IMR-90 (cell line): ENCODE measurements at regions not wholly inside any gene's neighbourhood (a gene's known extent, or its start where the extent isn't known, plus 50 kb on each side); places are given as distances from the start of the nearest gene placed in this dataset.

ENCODE experiments used
- BHLHE40 ChIP-seq: fragments of 150-350 bp; IDR thresholded peaks from 2 replicates; pipeline ENCODE4 v1.6.1; 2016; ENCODE audit warnings: mild to moderate bottlenecking, low read depth, low read length
- CEBPB ChIP-seq: IDR thresholded peaks from 2 replicates; pipeline ENCODE4 v1.6.1; 2012; ENCODE audit warnings: low read depth, low read length, improper control_type of control experiment
- CTCF ChIP-seq: conservative IDR thresholded peaks from 2 replicates; pipeline ENCODE4 v1.5.1; 2012; ENCODE audit warnings: mild to moderate bottlenecking, low read depth, low read length, improper control_type of control experiment
- ELK1 ChIP-seq: fragments of 150-350 bp; IDR thresholded peaks from 2 replicates; pipeline ENCODE4 v1.6.1; 2016; ENCODE audit warnings: low read depth, mild to moderate bottlenecking, low read length, moderate library complexity, borderline replicate concordance
- FOS ChIP-seq: fragments of 150-350 bp; IDR thresholded peaks from 2 replicates; pipeline ENCODE4 v1.6.1; 2016; ENCODE audit warnings: low read depth, low read length
- MAZ ChIP-seq: IDR thresholded peaks from 2 replicates; pipeline ENCODE4 v1.6.1; 2012; ENCODE audit warnings: low read depth, mild to moderate bottlenecking, low read length, improper control_type of control experiment, moderate library complexity, borderline replicate concordance
- NFE2L2 ChIP-seq: fragments of 150-350 bp; IDR thresholded peaks from 2 replicates; pipeline ENCODE4 v1.6.1; 2016; ENCODE audit warnings: low read depth, mild to moderate bottlenecking, low read length
- POLR2A ChIP-seq: IDR thresholded peaks from 2 replicates; pipeline ENCODE4 v1.6.1; 2012; ENCODE audit warnings: mild to moderate bottlenecking, low read depth, low read length
- RAD21 ChIP-seq: IDR thresholded peaks from 2 replicates; pipeline ENCODE4 v1.6.1; 2012; ENCODE audit warnings: low read length, improper control_type of control experiment
- RCOR1 ChIP-seq: IDR thresholded peaks from 2 replicates; pipeline ENCODE4 v1.6.1; 2012; ENCODE audit warnings: mild to moderate bottlenecking, low read length, improper control_type of control experiment; ENCODE audit not compliant: insufficient replicate concordance
- RFX5 ChIP-seq: IDR thresholded peaks from 2 replicates; pipeline ENCODE4 v1.8.0; 2012; ENCODE audit warnings: low read depth, mild to moderate bottlenecking, low read length, moderate library complexity
- SMC3 ChIP-seq: fragments of 150-350 bp; IDR thresholded peaks from 2 replicates; pipeline ENCODE4 v1.6.1; 2016; ENCODE audit warnings: low read depth, mild to moderate bottlenecking, antibody characterized with exemption, low read length, moderate library complexity
- USF2 ChIP-seq: fragments of 150-350 bp; IDR thresholded peaks from 2 replicates; pipeline ENCODE4 v1.6.1; 2017; ENCODE audit warnings: mild to moderate bottlenecking, antibody characterized with exemption, low read length, low read depth

- no peak for TF ChIP-seq RAD21
- TF ChIP-seq CTCF: no peak
- no peak for TF ChIP-seq RCOR1
- TF ChIP-seq SMC3: no peak
- no peak for TF ChIP-seq POLR2A
- no peak for TF ChIP-seq RFX5
- no peak for TF ChIP-seq ELK1
- TF ChIP-seq FOS: no peak
- no peak for TF ChIP-seq MAZ
- no peak for TF ChIP-seq CEBPB
- no peak for TF ChIP-seq BHLHE40
- TF ChIP-seq NFE2L2: no peak
- no peak for TF ChIP-seq USF2
Measured at GRCh38 chr3:17946619-17947018, 204.2 kb upstream of the TBC1D5 start.
